ENCODE measurements at regions not wholly inside any gene's neighbourhood (a gene's known extent, or its start where the extent isn't known, plus 50 kb on each side); places are given as distances from the start of the nearest gene placed in this dataset.
"Not testable (repeated sequence)": the region's sequence is repeated elsewhere in the genome, so short reads cannot be mapped to it uniquely, and the experiment has no call there.

DNA sequence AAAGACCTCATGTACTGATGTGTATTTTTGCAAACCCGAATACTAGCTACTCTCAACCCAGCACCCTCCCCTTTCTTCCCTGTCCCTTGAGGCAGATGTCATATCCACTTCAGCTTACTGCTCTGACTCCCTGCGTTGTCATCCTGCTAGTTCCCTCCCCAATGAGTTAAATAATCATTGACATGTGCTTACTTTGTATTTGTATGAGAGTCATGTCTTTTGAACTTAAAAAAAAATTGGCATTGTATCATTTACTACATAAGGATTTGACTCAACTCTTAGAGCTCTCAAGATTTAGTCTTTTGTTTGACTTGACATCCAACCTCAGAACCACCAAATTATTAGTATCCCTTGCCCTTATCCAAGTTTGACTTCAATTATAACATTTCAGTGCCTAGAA is 219.7 kb upstream of the TUT7 start:
- H3K4me3 ChIP-seq (ENCODE audit: low read length in 2 of 2) = no peak overlapping the region
- H3K9me3 ChIP-seq (ENCODE audit: control insufficient read depth, low read length) = peaks cover 3% of the 10 kb centered on the region
- 49 to 63% methylated on average over 2 of the region's 2 CpGs for WGBS, 2 donors
- no peak overlapping the region for H3K27ac ChIP-seq (ENCODE audit: low read depth in 1 of 2, low read length in 2 of 2)
- no peaks in the 10 kb centered on the region for H3K4me1 ChIP-seq (ENCODE audit: control insufficient read depth in 1 of 2, insufficient read depth in 2 of 2, low read length in 2 of 2)
- intact Hi-C loops (cut with DNase I) = no loop called here
- no peaks in the 10 kb centered on the region for H3K36me3 ChIP-seq (ENCODE audit: control insufficient read depth in 1 of 2, insufficient read depth in 2 of 2, low read length in 1 of 2)
- no peaks in the 10 kb centered on the region for H3K27me3 ChIP-seq (ENCODE audit: control insufficient read depth in 1 of 2, insufficient read depth in 2 of 2, low read length in 1 of 2)
- ATAC-seq (ENCODE audit: low FRiP score) (no peak), DNase-seq (no peak)

DNA sequence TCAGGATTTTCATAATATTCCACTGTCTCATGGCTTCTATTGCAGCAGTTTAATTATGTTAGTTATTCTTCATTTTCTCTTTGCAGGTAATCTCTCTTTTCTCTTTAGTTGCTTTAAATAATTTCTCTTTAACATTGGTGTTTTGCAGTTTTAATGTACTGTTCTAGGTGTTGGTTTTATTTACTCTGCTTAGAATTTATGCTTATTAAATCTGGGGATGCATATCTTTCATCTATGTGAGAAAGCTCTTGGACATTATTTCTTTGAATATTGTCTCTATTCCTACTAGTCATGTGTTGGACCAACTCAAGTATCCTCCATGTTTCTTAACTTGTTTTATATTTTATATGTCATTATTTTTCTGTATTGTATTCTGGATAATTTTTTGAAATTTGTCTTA is 218.7 kb upstream of the TUT7 start:
- Histone ChIP-seq H3K4me1 (ENCODE audit: control insufficient read depth in 1 of 2, insufficient read depth in 2 of 2, low read length in 2 of 2) (no peaks in the 10 kb centered on the region), H3K9me3 (ENCODE audit: control insufficient read depth, low read length) (peaks cover 3% of the 10 kb centered on the region), H3K27ac (ENCODE audit: low read depth in 1 of 2, low read length in 2 of 2) (no peak overlapping the region), H3K27me3 (ENCODE audit: control insufficient read depth in 1 of 2, insufficient read depth in 2 of 2, low read length in 1 of 2) (no peaks in the 10 kb centered on the region), H3K4me3 (ENCODE audit: low read length in 2 of 2) (no peak overlapping the region), H3K36me3 (ENCODE audit: control insufficient read depth in 1 of 2, insufficient read depth in 2 of 2, low read length in 1 of 2) (no peaks in the 10 kb centered on the region)
- intact Hi-C loops (cut with DNase I) = no loop called here
- DNase-seq = no peak
- ATAC-seq (ENCODE audit: low FRiP score) = no peak

DNA sequence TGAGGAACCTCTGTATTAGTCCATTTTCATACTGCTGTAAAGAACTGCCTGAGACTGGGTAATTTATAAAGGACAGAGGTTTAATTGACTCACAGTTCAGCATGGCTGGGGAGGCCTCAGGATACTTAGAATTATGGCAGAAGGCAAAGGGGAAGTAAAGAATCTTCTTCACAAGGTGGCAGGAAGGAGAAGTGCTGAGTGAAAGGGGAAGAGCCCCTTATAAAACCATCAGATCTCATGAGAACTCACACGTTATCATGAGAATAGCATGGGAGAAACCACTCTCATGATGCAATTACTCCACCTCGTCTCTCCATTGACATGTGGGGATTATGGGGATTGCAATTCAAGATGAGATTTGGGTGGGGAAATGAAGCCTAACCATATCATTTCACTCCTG is 211.4 kb upstream of the TUT7 start:
- intact Hi-C loops (cut with DNase I); H3K36me3 ChIP-seq (ENCODE audit: control insufficient read depth in 1 of 2, insufficient read depth in 2 of 2, low read length in 1 of 2); ATAC-seq (ENCODE audit: low FRiP score); DNase-seq; H3K27me3 ChIP-seq (ENCODE audit: control insufficient read depth in 1 of 2, insufficient read depth in 2 of 2, low read length in 1 of 2); H3K4me1 ChIP-seq (ENCODE audit: control insufficient read depth in 1 of 2, insufficient read depth in 2 of 2, low read length in 2 of 2); H3K9me3 ChIP-seq (ENCODE audit: control insufficient read depth, low read length); H3K27ac ChIP-seq (ENCODE audit: low read depth in 1 of 2, low read length in 2 of 2); H3K4me3 ChIP-seq (ENCODE audit: low read length in 2 of 2): not testable (repeated sequence)
- WGBS, 2 donors = 78 to 83% methylated on average over 2 of the region's 2 CpGs

DNA sequence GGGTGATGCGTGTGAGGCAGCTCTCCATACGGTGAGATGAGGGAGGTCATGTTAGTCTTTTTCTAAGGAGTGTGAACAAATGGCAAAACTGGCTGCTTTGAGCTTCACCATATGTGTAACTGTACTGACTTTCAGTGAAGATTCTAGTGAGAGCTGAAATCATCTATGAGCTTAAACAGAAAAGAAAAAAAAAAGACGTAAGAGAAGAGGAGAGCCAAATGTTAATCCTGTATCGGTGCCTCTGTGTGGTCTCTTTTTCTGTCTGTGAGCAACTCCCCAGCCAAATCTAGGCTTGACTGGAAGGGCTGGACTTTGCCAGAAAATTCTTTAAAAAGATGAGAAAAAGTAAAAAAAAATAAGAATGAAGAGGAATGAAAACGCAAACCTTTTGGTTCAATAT is 209.7 kb upstream of the TUT7 start:
- Histone ChIP-seq H3K4me1 (ENCODE audit: control insufficient read depth in 1 of 2, insufficient read depth in 2 of 2, low read length in 2 of 2) (no peaks in the 10 kb centered on the region), H3K27ac (ENCODE audit: low read depth in 1 of 2, low read length in 2 of 2) (no peak overlapping the region), H3K4me3 (ENCODE audit: low read length in 2 of 2) (no peak overlapping the region), H3K9me3 (ENCODE audit: control insufficient read depth, low read length) (no peaks in the 10 kb centered on the region), H3K36me3 (ENCODE audit: control insufficient read depth in 1 of 2, insufficient read depth in 2 of 2, low read length in 1 of 2) (no peaks in the 10 kb centered on the region), H3K27me3 (ENCODE audit: control insufficient read depth in 1 of 2, insufficient read depth in 2 of 2, low read length in 1 of 2) (no peaks in the 10 kb centered on the region)
- no peak for DNase-seq
- 55 to 59% methylated on average over 5 of the region's 5 CpGs for WGBS, 2 donors
- no peak for ATAC-seq (ENCODE audit: low FRiP score)
- intact Hi-C loops (cut with DNase I) = no loop called here

DNA sequence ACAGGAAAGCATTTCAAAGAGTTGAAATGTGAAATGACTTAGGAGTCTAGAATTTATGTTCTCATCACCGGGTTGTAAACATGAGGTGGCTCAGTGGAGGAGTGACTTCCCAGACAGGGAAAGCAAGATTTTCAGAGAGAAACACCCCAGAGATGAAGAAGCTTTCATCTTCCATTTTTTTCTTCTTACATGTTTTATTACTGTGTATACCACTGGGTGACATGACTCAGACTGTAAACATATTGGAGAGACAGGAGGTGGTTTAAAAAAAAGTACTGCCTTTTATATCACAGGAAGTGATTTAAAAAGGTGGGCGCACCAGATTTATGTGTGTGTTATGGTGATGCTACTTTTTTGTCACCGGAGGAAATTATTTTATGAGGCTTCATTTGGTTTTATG is 209.1 kb upstream of the TUT7 start:
- WGBS, 2 donors = 60 to 68% methylated on average over 3 of the region's 3 CpGs
- intact Hi-C loops (cut with DNase I) = no loop called here
- no peaks in the 10 kb centered on the region for H3K27me3 ChIP-seq (ENCODE audit: control insufficient read depth in 1 of 2, insufficient read depth in 2 of 2, low read length in 1 of 2)
- DNase-seq (no peak), ATAC-seq (ENCODE audit: low FRiP score) (no peak)
- no peak overlapping the region for H3K27ac ChIP-seq (ENCODE audit: low read depth in 1 of 2, low read length in 2 of 2)
- no peaks in the 10 kb centered on the region for H3K9me3 ChIP-seq (ENCODE audit: control insufficient read depth, low read length)
- H3K4me1 ChIP-seq (ENCODE audit: control insufficient read depth in 1 of 2, insufficient read depth in 2 of 2, low read length in 2 of 2) = no peaks in the 10 kb centered on the region
- no peaks in the 10 kb centered on the region for H3K36me3 ChIP-seq (ENCODE audit: control insufficient read depth in 1 of 2, insufficient read depth in 2 of 2, low read length in 1 of 2)
- H3K4me3 ChIP-seq (ENCODE audit: low read length in 2 of 2) = no peak overlapping the region

DNA sequence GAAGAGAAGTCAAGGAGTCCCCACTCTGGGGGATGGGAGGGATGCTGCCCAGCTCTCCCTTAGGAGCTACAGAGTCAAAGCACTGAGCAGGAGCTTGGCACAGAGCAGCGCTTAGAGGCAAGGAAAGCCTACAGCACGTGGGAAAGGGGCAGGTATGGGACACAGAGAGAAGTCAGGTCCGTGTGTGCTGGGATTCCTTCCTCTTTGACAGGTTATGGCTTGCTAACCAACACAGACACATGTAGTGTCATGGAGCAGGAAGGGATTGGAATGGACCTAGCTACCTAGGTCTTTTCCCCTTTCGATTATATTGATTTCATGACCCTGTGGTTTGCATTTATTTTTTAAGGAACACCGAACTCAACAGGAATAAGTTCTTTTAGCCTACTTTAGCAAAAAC is 208.5 kb upstream of the TUT7 start:
- Histone ChIP-seq H3K27me3 (ENCODE audit: control insufficient read depth in 1 of 2, insufficient read depth in 2 of 2, low read length in 1 of 2) (no peaks in the 10 kb centered on the region), H3K9me3 (ENCODE audit: control insufficient read depth, low read length) (no peaks in the 10 kb centered on the region), H3K27ac (ENCODE audit: low read depth in 1 of 2, low read length in 2 of 2) (no peak overlapping the region), H3K4me1 (ENCODE audit: control insufficient read depth in 1 of 2, insufficient read depth in 2 of 2, low read length in 2 of 2) (no peaks in the 10 kb centered on the region), H3K4me3 (ENCODE audit: low read length in 2 of 2) (no peak overlapping the region), H3K36me3 (ENCODE audit: control insufficient read depth in 1 of 2, insufficient read depth in 2 of 2, low read length in 1 of 2) (no peaks in the 10 kb centered on the region)
- intact Hi-C loops (cut with DNase I) = no loop called here
- DNase-seq = no peak
- WGBS, 2 donors = 43 to 61% methylated on average over 5 of the region's 5 CpGs
- no peak for ATAC-seq (ENCODE audit: low FRiP score)

DNA sequence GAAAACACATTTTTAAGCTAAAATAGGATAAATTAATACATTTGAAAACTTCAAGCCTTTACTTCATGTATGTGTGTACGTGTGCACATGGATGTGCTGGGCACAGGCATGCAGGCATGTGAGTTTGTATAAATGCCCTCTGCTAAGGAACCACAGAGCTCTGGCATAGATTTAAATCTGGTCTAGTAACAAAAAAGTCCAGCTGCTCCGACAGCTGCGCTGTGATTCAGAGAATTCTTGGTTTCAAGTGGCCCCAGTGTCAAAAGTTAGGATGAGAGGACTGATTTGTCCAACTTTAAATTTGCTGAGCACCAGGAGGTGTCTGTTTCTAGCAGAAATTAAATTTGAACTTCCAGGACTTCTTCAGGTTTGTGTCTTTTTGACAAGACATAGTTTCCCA is 203.7 kb upstream of the TUT7 start:
- no peaks in the 10 kb centered on the region for H3K27me3 ChIP-seq (ENCODE audit: control insufficient read depth in 1 of 2, insufficient read depth in 2 of 2, low read length in 1 of 2)
- ATAC-seq (ENCODE audit: low FRiP score) (no peak), DNase-seq (no peak)
- no peaks in the 10 kb centered on the region for H3K4me1 ChIP-seq (ENCODE audit: control insufficient read depth in 1 of 2, insufficient read depth in 2 of 2, low read length in 2 of 2)
- no peak overlapping the region for H3K4me3 ChIP-seq (ENCODE audit: low read length in 2 of 2)
- no peaks in the 10 kb centered on the region for H3K9me3 ChIP-seq (ENCODE audit: control insufficient read depth, low read length)
- intact Hi-C loops (cut with DNase I) = no loop called here
- WGBS, 2 donors = 93% methylated on average over 3 of the region's 3 CpGs
- H3K36me3 ChIP-seq (ENCODE audit: control insufficient read depth in 1 of 2, insufficient read depth in 2 of 2, low read length in 1 of 2) = no peaks in the 10 kb centered on the region
- H3K27ac ChIP-seq (ENCODE audit: low read depth in 1 of 2, low read length in 2 of 2) = no peak overlapping the region

DNA sequence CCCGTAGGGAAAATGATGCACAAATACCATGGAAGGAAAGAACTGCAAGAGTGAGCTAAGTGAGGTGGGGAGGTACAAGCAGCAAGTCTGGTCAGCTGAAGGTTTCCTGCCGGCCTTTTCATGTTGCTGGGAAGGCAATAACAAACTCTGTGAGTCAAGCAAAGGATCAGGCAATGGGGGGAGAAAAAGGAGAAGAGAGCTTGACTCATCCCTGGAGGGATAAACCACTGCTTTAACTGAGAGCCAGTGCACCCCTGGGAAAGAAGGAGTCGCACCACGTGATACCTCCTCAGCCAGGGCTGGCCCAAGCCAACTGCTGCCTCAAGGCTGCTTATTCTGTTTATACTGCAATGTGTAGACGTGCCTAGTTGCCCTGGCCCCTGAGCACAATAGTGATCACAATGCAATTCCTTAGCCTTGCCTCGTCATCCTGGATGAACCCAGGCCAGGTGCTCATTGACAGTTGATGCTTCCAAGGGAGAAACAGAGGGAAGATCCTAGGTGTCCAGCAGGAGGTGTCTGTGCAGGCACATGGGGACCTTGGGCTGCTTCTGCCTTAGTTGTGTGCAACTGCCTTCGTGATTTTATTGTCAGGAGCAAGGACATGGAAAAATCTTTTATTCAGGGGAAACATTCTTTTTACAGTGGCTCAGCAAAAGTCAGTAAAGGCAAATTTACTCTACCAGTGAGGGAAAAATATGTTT is 203.0 kb upstream of the TUT7 start:
- no peak overlapping the region for H3K27ac ChIP-seq (ENCODE audit: low read depth in 1 of 2, low read length in 2 of 2)
- H3K4me1 ChIP-seq (ENCODE audit: control insufficient read depth in 1 of 2, insufficient read depth in 2 of 2, low read length in 2 of 2) = no peaks in the 10 kb centered on the region
- 67 to 68% methylated on average over 7 of the region's 7 CpGs for WGBS, 2 donors
- intact Hi-C loops (cut with DNase I) = no loop called here
- H3K36me3 ChIP-seq (ENCODE audit: control insufficient read depth in 1 of 2, insufficient read depth in 2 of 2, low read length in 1 of 2) = no peaks in the 10 kb centered on the region
- H3K27me3 ChIP-seq (ENCODE audit: control insufficient read depth in 1 of 2, insufficient read depth in 2 of 2, low read length in 1 of 2) = no peaks in the 10 kb centered on the region
- ATAC-seq (ENCODE audit: low FRiP score) = no peak
- no peak for DNase-seq
- no peaks in the 10 kb centered on the region for H3K9me3 ChIP-seq (ENCODE audit: control insufficient read depth, low read length)
- no peak overlapping the region for H3K4me3 ChIP-seq (ENCODE audit: low read length in 2 of 2)

DNA sequence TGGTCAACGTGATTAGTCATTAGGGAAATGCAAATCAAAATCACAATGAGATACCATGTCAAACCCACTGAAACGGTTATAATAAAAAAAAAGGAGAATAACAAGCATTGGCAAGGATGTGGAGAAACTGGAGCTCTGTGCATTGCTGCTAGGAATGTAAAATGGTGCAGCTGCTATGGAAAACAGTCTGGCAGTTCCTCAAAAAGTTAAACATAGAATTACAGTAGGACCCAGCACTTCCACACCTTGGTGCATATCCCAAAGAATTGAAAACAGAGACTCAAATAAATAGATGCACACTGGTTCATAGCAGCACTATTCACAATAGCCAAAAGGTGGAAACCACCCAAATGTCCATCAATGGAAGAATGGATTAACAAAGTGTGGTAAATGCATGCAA is 201.5 kb upstream of the TUT7 start:
- H3K4me3 ChIP-seq (ENCODE audit: low read length in 2 of 2) = no peak overlapping the region
- DNase-seq (no peak), ATAC-seq (ENCODE audit: low FRiP score) (no peak)
- intact Hi-C loops (cut with DNase I) = no loop called here
- H3K36me3 ChIP-seq (ENCODE audit: control insufficient read depth in 1 of 2, insufficient read depth in 2 of 2, low read length in 1 of 2) = no peaks in the 10 kb centered on the region
- WGBS, 2 donors = 58 to 61% methylated on average over 2 of the region's 2 CpGs
- H3K9me3 ChIP-seq (ENCODE audit: control insufficient read depth, low read length) = no peaks in the 10 kb centered on the region
- H3K4me1 ChIP-seq (ENCODE audit: control insufficient read depth in 1 of 2, insufficient read depth in 2 of 2, low read length in 2 of 2) = no peaks in the 10 kb centered on the region
- H3K27me3 ChIP-seq (ENCODE audit: control insufficient read depth in 1 of 2, insufficient read depth in 2 of 2, low read length in 1 of 2) = no peaks in the 10 kb centered on the region
- H3K27ac ChIP-seq (ENCODE audit: low read depth in 1 of 2, low read length in 2 of 2) = no peak overlapping the region
